Hepatocyte (in vitro differentiated cells): ENCODE measurements at regions not wholly inside any gene's neighbourhood (a gene's known extent, or its start where the extent isn't known, plus 50 kb on each side); places are given as distances from the start of the nearest gene placed in this dataset.

Source experiments
- DNase-seq: peaks from one replicate; pipeline ENCODE4 v3.0.0-alpha.2; 2016; ENCODE audit warnings: low spot score
- H2AFZ ChIP-seq: fragments of 200-600 bp; sonication (generic); 2 replicates; pipeline ENCODE4 v1.6.0; 2016; ENCODE audit warnings: antibody characterized with exemption, mild to moderate bottlenecking
- H3K27ac ChIP-seq: fragments of 200-600 bp; sonication (generic); 2 replicates; pipeline ENCODE4 v1.5.1; 2016; ENCODE audit warnings: mild to moderate bottlenecking
- H3K27me3 ChIP-seq: fragments of 200-600 bp; sonication (generic); 2 replicates; pipeline ENCODE4 v1.6.1; 2016
- H3K36me3 ChIP-seq: fragments of 200-600 bp; sonication (generic); replicated peaks from 2 replicates; pipeline ENCODE4 v1.5.1; 2016; ENCODE audit warnings: low read depth; ENCODE audit not compliant: insufficient read depth
- H3K4me1 ChIP-seq: fragments of 200-600 bp; sonication (generic); 2 replicates; pipeline ENCODE4 v1.5.1; 2016; ENCODE audit warnings: mild to moderate bottlenecking, moderate library complexity; ENCODE audit not compliant: insufficient read depth
- H3K4me2 ChIP-seq: fragments of 200-600 bp; sonication (generic); 2 replicates; pipeline ENCODE4 v1.6.0; 2016
- H3K4me3 ChIP-seq: fragments of 200-600 bp; sonication (generic); 2 replicates; pipeline ENCODE4 v1.5.1; 2016; ENCODE audit warnings: mild to moderate bottlenecking
- H3K79me2 ChIP-seq: fragments of 200-600 bp; sonication (generic); 2 replicates; pipeline ENCODE4 v1.6.0; 2017; ENCODE audit warnings: mild to moderate bottlenecking
- H3K9me2 ChIP-seq: fragments of 200-600 bp; sonication (generic); replicated peaks from 2 replicates; pipeline ENCODE4 v1.6.0; 2017; ENCODE audit warnings: mild to moderate bottlenecking; ENCODE audit not compliant: insufficient read depth
- H3K9me3 ChIP-seq: fragments of 200-600 bp; sonication (generic); 2 replicates; pipeline ENCODE4 v1.5.1; 2016; ENCODE audit warnings: low read depth, mild to moderate bottlenecking
- H4K20me1 ChIP-seq: fragments of 200-600 bp; sonication (generic); 2 replicates; pipeline ENCODE4 v1.6.0; 2016; ENCODE audit warnings: mild to moderate bottlenecking; ENCODE audit not compliant: insufficient read depth, poor library complexity, severe bottlenecking
- CTCF ChIP-seq: fragments of 200-600 bp; sonication (generic); IDR thresholded peaks from 2 replicates; pipeline ENCODE4 v1.5.1; 2016; ENCODE audit warnings: antibody characterized with exemption, mild to moderate bottlenecking; ENCODE audit not compliant: poor library complexity
- EZH2 ChIP-seq: fragments of 200-600 bp; sonication (generic); IDR thresholded peaks from 2 replicates; pipeline ENCODE4 v1.6.1; 2016; ENCODE audit warnings: antibody characterized with exemption, mild to moderate bottlenecking, borderline replicate concordance
- EZH2phosphoT487 ChIP-seq: fragments of 200-600 bp; sonication (generic); IDR thresholded peaks from one replicate; pipeline ENCODE4 v1.6.1; 2018; ENCODE audit warnings: antibody characterized with exemption, mild to moderate bottlenecking, low read depth, moderate library complexity; ENCODE audit not compliant: unreplicated experiment, severe bottlenecking
- WGBS: methylation state at CpG from one replicate; pipeline ENCODE4 v1.1.6; 2016; ENCODE audit warnings: low lambda C conversion rate; ENCODE audit errors: missing lambda C conversion rate; 5-methylcytosine and 5-hydroxymethylcytosine counted together

- no peak overlapping the region for H2AFZ ChIP-seq
- 11% methylated on average over 29 of the region's 29 CpGs for WGBS
- no peak overlapping the region for H3K4me3 ChIP-seq
Observed at GRCh38 chr10:28939281-28940157, 262.2 kb downstream of the BAMBI start.

GRCh38 chr10:28940158-28940888, 263.0 kb downstream of the BAMBI start:
- peak overlapping the region; percentile 33 for H2AFZ ChIP-seq
- TF ChIP-seq EZH2 = no peak
- no peak for TF ChIP-seq CTCF
- no peak for TF ChIP-seq EZH2phosphoT487
- H3K36me3 ChIP-seq = no peaks in the 10 kb centered on the region
- no peaks in the 10 kb centered on the region for H3K27me3 ChIP-seq
- H3K9me2 ChIP-seq = no peaks in the 10 kb centered on the region
- no peak for DNase-seq
- H3K4me3 ChIP-seq = no peak overlapping the region
- H3K4me2 ChIP-seq = peak overlapping the region; percentile 69
- no peaks in the 10 kb centered on the region for H3K9me3 ChIP-seq
- no peaks in the 10 kb centered on the region for H3K79me2 ChIP-seq
- no peaks in the 10 kb centered on the region for H4K20me1 ChIP-seq
- peaks cover 24% of the 10 kb centered on the region for H3K4me1 ChIP-seq
- H3K27ac ChIP-seq = peak overlapping the region; percentile 77
- 10% methylated on average over 8 of the region's 8 CpGs for WGBS

More at GRCh38 chr10:28939281-28940157, 262.2 kb downstream of the BAMBI start:
- peak overlapping the region; percentile 69 for H3K4me2 ChIP-seq
- H3K4me1 ChIP-seq = peaks cover 24% of the 10 kb centered on the region
- H3K36me3 ChIP-seq = no peaks in the 10 kb centered on the region
- no peaks in the 10 kb centered on the region for H4K20me1 ChIP-seq
- no peaks in the 10 kb centered on the region for H3K9me2 ChIP-seq
- H3K27me3 ChIP-seq = no peaks in the 10 kb centered on the region
- peak overlapping the region; percentile 77 for H3K27ac ChIP-seq
- no peak for TF ChIP-seq EZH2
- peak; percentile 62 for TF ChIP-seq CTCF
- no peaks in the 10 kb centered on the region for H3K9me3 ChIP-seq
- peak; percentile 93 for DNase-seq
- no peaks in the 10 kb centered on the region for H3K79me2 ChIP-seq

- TF ChIP-seq EZH2phosphoT487 (no peak), EZH2 (no peak), CTCF (no peak)
- Histone ChIP-seq H3K9me2 (no peaks in the 10 kb centered on the region), H3K27me3 (no peaks in the 10 kb centered on the region), H3K36me3 (no peaks in the 10 kb centered on the region), H3K4me2 (no peak overlapping the region), H3K9me3 (no peaks in the 10 kb centered on the region), H2AFZ (no peak overlapping the region), H3K4me3 (no peak overlapping the region), H3K4me1 (peaks cover 24% of the 10 kb centered on the region), H3K27ac (no peak overlapping the region), H3K79me2 (no peaks in the 10 kb centered on the region), H4K20me1 (no peaks in the 10 kb centered on the region)
- DNase-seq = no peak
- 91% methylated on average over 1 of the region's 1 CpG for WGBS
Observed at GRCh38 chr10:28942012-28942411, 264.7 kb downstream of the BAMBI start.
